ENCODE measurements at regions not wholly inside any gene's neighbourhood (a gene's known extent, or its start where the extent isn't known, plus 50 kb on each side); places are given as distances from the start of the nearest gene placed in this dataset.
"Not testable (repeated sequence)": the region's sequence is repeated elsewhere in the genome, so short reads cannot be mapped to it uniquely, and the experiment has no call there.

DNA sequence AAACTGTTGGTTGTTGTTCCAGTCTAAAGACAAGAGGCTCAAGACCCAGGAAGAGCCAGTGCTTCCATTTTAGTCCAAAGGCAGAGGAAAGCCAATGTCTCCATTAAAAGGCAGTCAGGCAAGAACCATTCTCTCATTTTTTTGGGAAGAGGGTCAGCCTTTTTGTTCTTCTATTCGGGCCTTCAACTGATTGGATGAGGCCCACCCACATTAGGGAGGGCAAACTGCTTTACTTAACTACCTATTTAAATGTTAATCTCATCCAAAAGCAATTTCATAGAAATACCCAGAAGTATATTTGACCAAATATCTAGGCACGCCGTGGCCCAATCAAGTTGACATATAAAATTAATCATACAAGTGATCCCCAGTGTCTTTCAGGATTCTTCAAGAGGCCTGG, 104.4 kb upstream of the SYT6 start:
- no peak overlapping the region for H3K9ac ChIP-seq (ENCODE audit: insufficient read length)
- H3K36me3 ChIP-seq (ENCODE audit: insufficient read depth, low read length): no peaks in the 10 kb centered on the region
- H3K9me3 ChIP-seq (ENCODE audit: low read depth, low read length): no peaks in the 10 kb centered on the region
- H3K27ac ChIP-seq: no peak overlapping the region
- H3K4me3 ChIP-seq: no peak overlapping the region
- TF ChIP-seq FOXP2 (optimal IDR thresholded peaks at IDR 0.05; ENCODE audit: control extremely low read depth, extremely low read length, insufficient read depth) (no peak), POLR2AphosphoS5 (IDR thresholded peaks at IDR 0.05; ENCODE audit: borderline replicate concordance, low read depth, low read length) (no peak), EZH2 (IDR thresholded peaks at IDR 0.05) (no peak)
- DNase-seq (ENCODE audit: low read depth, low spot score): no peak

DNA sequence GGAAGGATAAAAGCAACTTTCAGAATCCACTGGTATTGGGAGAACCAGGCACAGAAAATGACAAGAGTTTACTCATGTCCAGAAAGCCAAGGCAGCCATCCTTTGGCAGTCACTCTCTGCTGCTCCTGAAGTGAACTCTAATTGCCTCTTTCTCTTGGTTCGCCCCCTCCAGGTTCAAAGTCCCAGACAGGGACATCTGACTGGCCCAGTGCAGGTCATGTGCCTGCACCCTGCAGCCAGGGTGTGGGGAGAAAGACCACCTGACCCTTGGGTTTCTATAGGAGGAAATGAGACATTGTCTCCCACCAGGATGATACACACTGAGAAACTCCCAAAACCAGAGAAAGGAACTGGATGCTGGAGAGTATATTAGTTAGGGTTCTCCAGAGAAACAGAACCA, 103.9 kb upstream of the SYT6 start:
- no peak overlapping the region for H3K9ac ChIP-seq (ENCODE audit: insufficient read length)
- DNase-seq (ENCODE audit: low read depth, low spot score): no peak
- H3K9me3 ChIP-seq (ENCODE audit: low read depth, low read length): no peaks in the 10 kb centered on the region
- no peak for TF ChIP-seq EZH2 (IDR thresholded peaks at IDR 0.05)
- TF ChIP-seq POLR2AphosphoS5 (IDR thresholded peaks at IDR 0.05; ENCODE audit: borderline replicate concordance, low read depth, low read length): no peak
- TF ChIP-seq FOXP2 (optimal IDR thresholded peaks at IDR 0.05; ENCODE audit: control extremely low read depth, extremely low read length, insufficient read depth): no peak
- H3K4me3 ChIP-seq: no peak overlapping the region
- no peak overlapping the region for H3K27ac ChIP-seq
- no peaks in the 10 kb centered on the region for H3K36me3 ChIP-seq (ENCODE audit: insufficient read depth, low read length)

DNA sequence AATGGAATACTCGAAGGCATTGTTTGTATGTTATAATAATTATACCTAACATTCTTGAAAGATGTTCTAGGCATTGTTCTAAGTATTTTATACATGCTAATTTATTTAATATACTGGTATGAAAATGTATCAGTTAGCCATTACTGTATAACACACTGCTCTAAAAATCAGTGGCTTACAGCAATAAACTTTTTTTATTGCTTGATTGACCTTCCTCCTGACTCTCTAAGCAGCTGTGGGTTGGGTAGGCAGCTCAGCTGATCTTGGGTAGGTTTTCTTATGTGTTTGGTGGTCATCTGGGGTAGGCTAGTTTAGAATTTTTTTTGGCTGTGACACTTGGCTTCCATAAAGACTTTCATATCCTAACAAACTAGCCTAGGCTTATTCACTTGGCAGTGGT, 100.2 kb upstream of the SYT6 start:
- Histone ChIP-seq H3K9ac (ENCODE audit: insufficient read length) (no peak overlapping the region), H3K4me3 (no peak overlapping the region), H3K36me3 (ENCODE audit: insufficient read depth, low read length) (no peaks in the 10 kb centered on the region), H3K9me3 (ENCODE audit: low read depth, low read length) (no peaks in the 10 kb centered on the region), H3K27ac (no peak overlapping the region)
- no peak for DNase-seq (ENCODE audit: low read depth, low spot score)
- TF ChIP-seq FOXP2 (optimal IDR thresholded peaks at IDR 0.05; ENCODE audit: control extremely low read depth, extremely low read length, insufficient read depth) (no peak), EZH2 (IDR thresholded peaks at IDR 0.05) (no peak), POLR2AphosphoS5 (IDR thresholded peaks at IDR 0.05; ENCODE audit: borderline replicate concordance, low read depth, low read length) (no peak)

DNA sequence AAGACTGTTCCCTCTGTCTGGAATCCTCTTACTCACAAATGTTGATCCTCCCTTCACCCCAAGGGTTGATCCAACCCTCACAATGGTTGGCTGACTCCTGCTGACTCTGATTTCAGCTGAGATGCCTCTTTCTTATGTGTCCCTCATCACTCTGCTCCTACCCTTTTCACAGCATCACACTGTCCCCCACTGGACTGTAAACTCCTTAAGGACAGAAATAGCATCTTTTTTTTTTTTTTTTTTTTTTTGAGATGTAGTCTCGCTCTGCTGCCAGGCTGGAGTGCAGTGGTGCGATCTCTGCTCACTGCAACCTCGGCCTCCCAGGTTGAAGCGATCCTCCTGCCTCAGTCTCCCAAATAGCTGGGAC, 97.9 kb upstream of the SYT6 start:
- no peaks in the 10 kb centered on the region for H3K9me3 ChIP-seq (ENCODE audit: low read depth, low read length)

DNA sequence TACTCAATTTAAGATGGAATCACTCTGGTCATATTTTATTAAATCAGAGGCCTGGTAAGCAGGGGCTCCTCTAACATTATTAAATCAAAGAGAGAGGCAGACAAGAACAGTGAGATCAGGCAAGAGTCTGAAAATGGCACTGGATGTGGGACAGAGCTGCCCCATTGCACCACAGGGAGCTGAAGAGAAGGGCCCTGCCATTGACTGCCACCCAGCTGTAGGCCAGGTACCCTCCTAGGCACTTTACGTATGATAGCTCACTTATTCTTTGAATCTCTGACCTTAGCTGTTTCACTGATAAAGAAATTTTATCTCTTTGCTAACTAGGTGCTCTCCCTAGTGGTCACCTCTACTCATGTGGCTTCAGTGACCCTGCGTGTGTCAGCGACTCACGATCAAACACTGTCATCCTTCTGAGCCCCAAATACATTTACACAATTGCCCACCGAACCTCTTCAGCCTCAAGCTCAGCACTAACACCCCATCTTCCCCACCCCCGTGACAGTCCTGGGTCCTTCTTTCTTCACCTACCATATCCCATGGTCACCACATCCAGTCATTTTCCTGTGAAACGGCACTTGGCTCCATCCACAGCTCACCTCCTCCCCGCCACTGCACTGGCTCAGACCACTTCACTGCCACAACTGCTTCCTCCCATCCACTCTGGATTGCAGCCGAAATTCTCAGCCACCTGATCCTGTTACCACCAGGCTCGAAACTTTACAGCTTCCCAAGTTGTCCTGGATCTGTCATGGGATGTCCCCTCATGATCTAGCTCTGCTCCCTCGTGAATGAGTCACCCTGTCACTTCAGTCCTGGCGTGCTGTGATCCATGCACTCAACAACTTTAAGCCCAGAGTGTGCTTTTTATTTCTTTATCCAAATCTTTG, 97.3 kb upstream of the SYT6 start:
- H3K9me3 ChIP-seq (ENCODE audit: low read depth, low read length): no peaks in the 10 kb centered on the region
- H3K4me3 ChIP-seq: no peak overlapping the region
- no peaks in the 10 kb centered on the region for H3K36me3 ChIP-seq (ENCODE audit: insufficient read depth, low read length)
- TF ChIP-seq FOXP2 (optimal IDR thresholded peaks at IDR 0.05; ENCODE audit: control extremely low read depth, extremely low read length, insufficient read depth) (no peak), EZH2 (IDR thresholded peaks at IDR 0.05) (no peak), POLR2AphosphoS5 (IDR thresholded peaks at IDR 0.05; ENCODE audit: borderline replicate concordance, low read depth, low read length) (no peak)
- no peak overlapping the region for H3K9ac ChIP-seq (ENCODE audit: insufficient read length)
- no peak for DNase-seq (ENCODE audit: low read depth, low spot score)
- H3K27ac ChIP-seq: no peak overlapping the region

More for the DNA sequence above, 97.9 kb upstream of the SYT6 start:
- Histone ChIP-seq H3K4me3 (no peak overlapping the region), H3K27ac (no peak overlapping the region), H3K36me3 (ENCODE audit: insufficient read depth, low read length) (no peaks in the 10 kb centered on the region), H3K9ac (ENCODE audit: insufficient read length) (no peak overlapping the region)
- no peak for DNase-seq (ENCODE audit: low read depth, low spot score)
- TF ChIP-seq POLR2AphosphoS5 (IDR thresholded peaks at IDR 0.05; ENCODE audit: borderline replicate concordance, low read depth, low read length) (no peak), EZH2 (IDR thresholded peaks at IDR 0.05) (no peak), FOXP2 (optimal IDR thresholded peaks at IDR 0.05; ENCODE audit: control extremely low read depth, extremely low read length, insufficient read depth) (no peak)

DNA sequence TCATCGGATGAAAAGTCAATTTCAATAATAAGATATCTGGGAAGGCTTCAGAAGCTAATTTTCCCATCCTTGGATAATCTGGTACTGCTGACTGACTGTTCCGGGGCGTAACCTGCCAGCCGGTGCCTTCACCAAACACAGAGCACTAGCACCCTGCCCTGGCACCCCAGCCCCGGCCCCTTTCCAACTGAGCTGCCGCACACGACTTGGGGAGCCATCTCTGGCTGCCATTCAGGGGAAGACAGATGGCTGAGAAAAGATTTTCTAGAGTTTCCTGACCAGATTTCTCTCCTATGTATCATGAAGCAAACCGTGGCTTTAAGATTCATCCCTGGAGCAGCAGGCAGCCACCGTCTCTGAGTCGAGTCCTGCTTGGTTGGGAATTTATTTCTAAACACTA, 96.0 kb upstream of the SYT6 start:
- no peak overlapping the region for H3K4me3 ChIP-seq
- no peak overlapping the region for H3K27ac ChIP-seq
- H3K9me3 ChIP-seq (ENCODE audit: low read depth, low read length): no peaks in the 10 kb centered on the region
- TF ChIP-seq FOXP2 (optimal IDR thresholded peaks at IDR 0.05; ENCODE audit: control extremely low read depth, extremely low read length, insufficient read depth) (no peak), POLR2AphosphoS5 (IDR thresholded peaks at IDR 0.05; ENCODE audit: borderline replicate concordance, low read depth, low read length) (no peak), EZH2 (IDR thresholded peaks at IDR 0.05) (no peak)
- no peak for DNase-seq (ENCODE audit: low read depth, low spot score)
- no peak overlapping the region for H3K9ac ChIP-seq (ENCODE audit: insufficient read length)
- no peaks in the 10 kb centered on the region for H3K36me3 ChIP-seq (ENCODE audit: insufficient read depth, low read length)

DNA sequence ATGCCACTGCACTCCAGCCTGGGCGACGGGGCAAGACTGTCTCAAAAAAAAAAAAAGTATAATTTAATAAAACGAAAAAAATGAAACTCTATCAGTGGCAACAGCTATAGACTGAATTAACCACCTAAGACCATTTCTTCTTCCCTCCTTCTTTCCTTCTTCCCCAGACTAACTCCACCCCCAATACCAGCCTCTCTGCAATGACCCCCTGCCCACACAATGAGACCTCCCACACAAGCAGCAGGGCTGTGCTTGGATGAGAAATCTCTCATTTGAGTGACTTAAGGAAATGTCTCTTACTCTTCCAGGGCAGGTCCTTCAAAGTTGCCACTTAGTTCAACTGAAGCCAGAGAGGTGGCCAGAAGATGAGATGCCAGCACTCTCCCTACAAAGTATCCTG, 94.5 kb upstream of the SYT6 start:
- H3K4me3 ChIP-seq: peak overlapping the region; percentile 48; the same call in 1 of the 2 replicates
- TF ChIP-seq EZH2 (IDR thresholded peaks at IDR 0.05): no peak
- TF ChIP-seq FOXP2 (optimal IDR thresholded peaks at IDR 0.05; ENCODE audit: control extremely low read depth, extremely low read length, insufficient read depth): no peak
- no peak overlapping the region for H3K9ac ChIP-seq (ENCODE audit: insufficient read length)
- no peaks in the 10 kb centered on the region for H3K9me3 ChIP-seq (ENCODE audit: low read depth, low read length)
- H3K36me3 ChIP-seq (ENCODE audit: insufficient read depth, low read length): no peaks in the 10 kb centered on the region
- DNase-seq (ENCODE audit: low read depth, low spot score): no peak
- H3K27ac ChIP-seq: no peak overlapping the region

DNA sequence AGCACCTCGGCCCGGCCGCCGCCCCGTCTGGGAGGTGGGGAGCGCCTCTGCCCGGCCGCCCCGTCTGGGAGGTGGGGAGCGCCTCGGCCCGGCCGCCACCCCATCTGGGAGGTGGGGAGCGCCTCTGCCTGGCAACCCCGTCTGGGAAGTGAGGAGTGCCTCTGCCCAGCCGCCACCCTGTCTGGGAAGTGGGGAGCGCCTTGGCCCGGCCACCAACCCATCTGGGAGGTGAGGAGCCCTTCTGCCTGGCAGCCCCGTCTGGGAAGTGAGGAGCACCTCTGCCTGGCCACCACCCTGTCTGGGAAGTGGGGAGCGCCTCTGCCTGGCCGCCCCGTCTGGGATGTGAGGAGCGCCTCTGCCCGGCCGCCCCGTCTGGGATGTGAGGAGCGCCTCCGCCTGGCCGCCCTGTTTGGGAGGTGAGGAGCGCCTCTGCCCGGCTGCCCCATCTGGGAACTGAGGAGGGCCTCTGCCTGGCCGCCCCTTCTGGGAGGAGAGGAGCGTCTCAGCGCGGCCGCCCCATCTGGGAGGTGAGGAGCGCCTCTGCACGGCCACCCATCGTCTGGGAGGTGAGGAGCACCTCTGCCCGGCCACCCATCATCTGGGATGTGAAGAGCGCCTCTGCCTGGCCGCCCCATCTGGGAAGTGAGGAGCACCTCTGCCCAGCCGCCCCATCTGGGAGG, 89.0 kb upstream of the SYT6 start:
- H3K9me3 ChIP-seq (ENCODE audit: low read depth, low read length); H3K36me3 ChIP-seq (ENCODE audit: insufficient read depth, low read length); DNase-seq (ENCODE audit: low read depth, low spot score); H3K27ac ChIP-seq; H3K9ac ChIP-seq (ENCODE audit: insufficient read length); H3K4me3 ChIP-seq: not testable (repeated sequence)
